ENCODE measurements at regions not wholly inside any gene's neighbourhood (a gene's known extent, or its start where the extent isn't known, plus 50 kb on each side); places are given as distances from the start of the nearest gene placed in this dataset.
"Not testable (repeated sequence)": the region's sequence is repeated elsewhere in the genome, so short reads cannot be mapped to it uniquely, and the experiment has no call there.

DNA sequence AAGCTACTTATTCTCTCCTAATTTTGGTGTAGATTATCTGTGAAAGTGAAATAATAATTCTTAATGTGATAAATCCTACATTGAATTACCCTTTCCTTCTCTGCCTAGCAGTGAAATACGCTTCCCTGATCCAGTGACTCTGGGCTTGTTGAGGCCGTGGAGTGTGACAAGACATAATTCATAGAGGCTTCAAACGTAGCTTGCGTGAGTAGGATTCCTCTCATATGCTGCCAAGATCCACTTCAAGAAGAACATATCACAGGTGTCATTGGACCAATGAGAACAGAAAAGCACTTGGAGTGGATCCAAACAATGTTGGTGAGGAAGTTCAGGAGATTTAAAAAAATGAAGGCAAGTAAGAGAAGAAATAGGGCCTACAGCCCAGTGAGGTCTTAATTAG lies 221.3 kb upstream of the TMEFF2 start (continued):
- no peak for TF ChIP-seq TCF7 (CRISPR knock-in tag; IDR thresholded peaks at IDR 0.05; ENCODE audit: low read depth)

- ATAC-seq = no peak
- Mint-ChIP-seq H3K36me3 (no peaks in the 10 kb centered on the region), H3K27ac (no peak overlapping the region), H3K4me3 (no peak overlapping the region), H3K27me3 (ENCODE audit: low read depth) (no peaks in the 10 kb centered on the region), H3K9me3 (no peaks in the 10 kb centered on the region), H3K4me1 (no peaks in the 10 kb centered on the region)
- DNase-seq (ENCODE audit: low spot score) = no peak
- ChIA-PET CTCF (no interaction called here), POLR2A (no interaction called here)
- no peak for TF ChIP-seq ZNF121 (CRISPR knock-in tag; IDR thresholded peaks at IDR 0.05)
- no peak for TF ChIP-seq PRRX2 (CRISPR knock-in tag; IDR thresholded peaks at IDR 0.05)
- TF ChIP-seq ETV6 (CRISPR knock-in tag; IDR thresholded peaks at IDR 0.05) = no peak
- TF ChIP-seq KAT7 (CRISPR knock-in tag; IDR thresholded peaks at IDR 0.05; ENCODE audit: borderline replicate concordance) = no peak
- TF ChIP-seq FOXP4 (CRISPR knock-in tag; IDR thresholded peaks at IDR 0.05) = no peak
- TF ChIP-seq ZNF138 (CRISPR knock-in tag; conservative IDR thresholded peaks at IDR 0.05) = no peak
Observed at GRCh38 chr2:192414794-192415193, 220.1 kb upstream of the TMEFF2 start.

DNA sequence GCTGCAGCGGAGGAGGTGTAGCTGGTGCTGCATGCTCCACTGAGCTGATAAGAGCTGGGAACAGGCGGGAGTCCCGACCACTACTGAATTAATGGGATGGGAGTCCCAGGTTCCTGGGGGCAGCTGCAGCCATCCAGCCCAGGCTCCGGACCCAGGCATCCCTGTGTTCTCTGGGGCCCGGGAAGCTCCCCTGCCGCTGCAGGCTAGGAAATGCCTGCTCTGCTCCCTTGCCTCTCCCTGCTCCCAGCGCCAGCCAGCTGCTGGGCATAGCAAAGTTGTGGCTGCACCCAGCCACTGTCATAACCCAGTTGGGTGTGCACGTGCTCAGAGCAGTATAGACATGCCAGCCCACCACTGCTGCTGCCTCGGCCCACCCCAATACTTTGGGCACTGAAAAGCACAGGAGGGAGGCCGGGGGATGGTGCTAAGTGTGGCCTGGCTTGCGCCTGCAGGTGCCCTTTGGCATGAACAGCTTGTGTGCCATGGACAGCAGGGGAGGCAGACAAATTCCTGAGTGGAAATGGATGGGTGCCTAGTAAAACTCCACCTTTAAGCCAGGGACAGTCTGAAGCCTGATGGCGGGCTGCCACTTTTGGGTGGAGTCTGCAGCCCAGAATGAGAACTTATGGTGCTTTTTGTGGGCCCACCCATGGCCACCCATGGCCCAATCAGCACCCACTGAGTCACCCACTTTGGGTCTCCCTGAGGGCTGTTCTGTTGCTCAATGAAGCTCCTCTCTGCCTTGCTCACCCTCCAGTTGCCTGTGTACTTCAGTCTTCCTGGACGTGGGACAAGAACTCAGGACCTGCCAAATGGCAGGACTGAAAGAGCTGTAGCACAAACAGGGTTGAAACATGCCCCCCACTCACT lies 219.3 kb upstream of the TMEFF2 start:
- POLR2A ChIA-PET = no interaction called here
- Mint-ChIP-seq H3K36me3 (no peaks in the 10 kb centered on the region), H3K27me3 (ENCODE audit: low read depth) (no peaks in the 10 kb centered on the region), H3K4me1 (no peaks in the 10 kb centered on the region), H3K9me3 (no peaks in the 10 kb centered on the region), H3K27ac (no peak overlapping the region), H3K4me3 (no peak overlapping the region)
- DNase-seq (ENCODE audit: low spot score) (no peak), ATAC-seq (no peak)
- CTCF ChIA-PET = no interaction called here
- no peak for TF ChIP-seq TCF7 (CRISPR knock-in tag; IDR thresholded peaks at IDR 0.05; ENCODE audit: low read depth)
- TF ChIP-seq, protein P1, sequence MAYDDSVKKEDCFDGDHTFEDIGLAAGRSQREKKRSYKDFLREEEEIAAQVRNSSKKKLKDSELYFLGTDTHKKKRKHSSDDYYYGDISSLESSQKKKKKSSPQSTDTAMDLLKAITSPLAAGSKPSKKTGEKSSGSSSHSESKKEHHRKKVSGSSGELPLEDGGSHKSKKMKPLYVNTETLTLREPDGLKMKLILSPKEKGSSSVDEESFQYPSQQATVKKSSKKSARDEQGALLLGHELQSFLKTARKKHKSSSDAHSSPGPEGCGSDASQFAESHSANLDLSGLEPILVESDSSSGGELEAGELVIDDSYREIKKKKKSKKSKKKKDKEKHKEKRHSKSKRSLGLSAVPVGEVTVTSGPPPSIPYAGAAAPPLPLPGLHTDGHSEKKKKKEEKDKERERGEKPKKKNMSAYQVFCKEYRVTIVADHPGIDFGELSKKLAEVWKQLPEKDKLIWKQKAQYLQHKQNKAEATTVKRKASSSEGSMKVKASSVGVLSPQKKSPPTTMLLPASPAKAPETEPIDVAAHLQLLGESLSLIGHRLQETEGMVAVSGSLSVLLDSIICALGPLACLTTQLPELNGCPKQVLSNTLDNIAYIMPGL (CRISPR knock-in tag; IDR thresholded peaks at IDR 0.05) = no peak
- no peak for TF ChIP-seq TP53 (CRISPR knock-in tag; IDR thresholded peaks at IDR 0.05)
- no peak for TF ChIP-seq MXD4 (CRISPR knock-in tag; IDR thresholded peaks at IDR 0.05; ENCODE audit: borderline replicate concordance)
- TF ChIP-seq, protein P2, sequence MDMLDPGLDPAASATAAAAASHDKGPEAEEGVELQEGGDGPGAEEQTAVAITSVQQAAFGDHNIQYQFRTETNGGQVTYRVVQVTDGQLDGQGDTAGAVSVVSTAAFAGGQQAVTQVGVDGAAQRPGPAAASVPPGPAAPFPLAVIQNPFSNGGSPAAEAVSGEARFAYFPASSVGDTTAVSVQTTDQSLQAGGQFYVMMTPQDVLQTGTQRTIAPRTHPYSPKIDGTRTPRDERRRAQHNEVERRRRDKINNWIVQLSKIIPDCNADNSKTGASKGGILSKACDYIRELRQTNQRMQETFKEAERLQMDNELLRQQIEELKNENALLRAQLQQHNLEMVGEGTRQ (CRISPR knock-in tag; IDR thresholded peaks at IDR 0.05) = no peak
- TF ChIP-seq GTF2I (CRISPR knock-in tag; conservative IDR thresholded peaks at IDR 0.05) = no peak
- no peak for TF ChIP-seq NR1H2 (CRISPR knock-in tag; IDR thresholded peaks at IDR 0.05)
- no peak for TF ChIP-seq NR3C1 (CRISPR knock-in tag; conservative IDR thresholded peaks at IDR 0.05; ENCODE audit: low read depth)
- TF ChIP-seq NFYB (CRISPR knock-in tag; conservative IDR thresholded peaks at IDR 0.05; ENCODE audit: low read depth) = no peak
- TF ChIP-seq, protein P3, sequence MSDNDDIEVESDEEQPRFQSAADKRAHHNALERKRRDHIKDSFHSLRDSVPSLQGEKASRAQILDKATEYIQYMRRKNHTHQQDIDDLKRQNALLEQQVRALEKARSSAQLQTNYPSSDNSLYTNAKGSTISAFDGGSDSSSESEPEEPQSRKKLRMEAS (CRISPR knock-in tag; IDR thresholded peaks at IDR 0.05) = no peak
- no peak for TF ChIP-seq HMGA2 (CRISPR knock-in tag; IDR thresholded peaks at IDR 0.05)
- TF ChIP-seq ZNF396 (CRISPR knock-in tag; IDR thresholded peaks at IDR 0.05; ENCODE audit: borderline replicate concordance) = no peak
- no peak for TF ChIP-seq JUN (CRISPR knock-in tag; IDR thresholded peaks at IDR 0.05)
- no peak for TF ChIP-seq GABPB1 (CRISPR knock-in tag; IDR thresholded peaks at IDR 0.05)

- H3K4me1 Mint-ChIP-seq; DNase-seq (ENCODE audit: low spot score); POLR2A ChIA-PET; ATAC-seq; CTCF ChIA-PET; H3K27ac Mint-ChIP-seq; H3K27me3 Mint-ChIP-seq (ENCODE audit: low read depth); H3K9me3 Mint-ChIP-seq; H3K36me3 Mint-ChIP-seq; H3K4me3 Mint-ChIP-seq: not testable (repeated sequence)
Observed at GRCh38 chr2:192412866-192413265, 218.1 kb upstream of the TMEFF2 start.

All from WTC11 (cell line).